Activated CD8-positive, alpha-beta T cell treated with anti-CD3 and anti-CD28 coated beads for 36 hours (primary cell): ENCODE measurements at regions not wholly inside any gene's neighbourhood (a gene's known extent, or its start where the extent isn't known, plus 50 kb on each side); places are given as distances from the start of the nearest gene placed in this dataset.
"Not testable (repeated sequence)": the region's sequence is repeated elsewhere in the genome, so short reads cannot be mapped to it uniquely, and the experiment has no call there.

Experiments
- ATAC-seq: fragments of 200-7000 bp; cut with Tn5 transposase; one replicate; pipeline ENCODE4 v1.10.0; 2021; ENCODE audit warnings: mild to moderate bottlenecking, moderate library complexity
- CTCF ChIA-PET: fragments of 350-600 bp; sonication (Branson Sonifier 250); formaldehyde crosslinking; loops from one replicate; lab custom pipeline; 2021; ENCODE audit warnings: antibody characterized with exemption; lab: Charles Lee
- POLR2A ChIA-PET: fragments of 350-600 bp; sonication (Branson Sonifier 250); formaldehyde crosslinking; loops from one replicate; lab custom pipeline; 2021; ENCODE audit warnings: antibody characterized with exemption; lab: Charles Lee
- DNase-seq: peaks from one replicate; pipeline ENCODE4 v3.0.0-alpha.2; 2020
- H3K27ac Mint-ChIP-seq: one replicate; pipeline ENCODE4 v1.8.0; 2021; ENCODE audit warnings: mild to moderate bottlenecking, mixed read lengths
- H3K27me3 Mint-ChIP-seq: one replicate; pipeline ENCODE4 v1.8.0; 2021; ENCODE audit warnings: mixed read lengths
- H3K36me3 Mint-ChIP-seq: one replicate; pipeline ENCODE4 v1.8.0; 2021; ENCODE audit warnings: low read depth, mixed read lengths
- H3K4me1 Mint-ChIP-seq: one replicate; pipeline ENCODE4 v1.8.0; 2021; ENCODE audit warnings: low read depth, mixed read lengths
- H3K4me3 Mint-ChIP-seq: one replicate; pipeline ENCODE4 v1.8.0; 2021; ENCODE audit warnings: mild to moderate bottlenecking, moderate library complexity, mixed read lengths
- H3K9me3 Mint-ChIP-seq: one replicate; pipeline ENCODE4 v1.8.0; 2021; ENCODE audit warnings: mixed read lengths
- CTCF ChIP-seq: fragments of 200-600 bp; IDR thresholded peaks from one replicate; pipeline ENCODE4 v1.8.0; 2022; ENCODE audit warnings: antibody characterized with exemption, mild to moderate bottlenecking
- intact Hi-C: fragments of 100-400 bp; cut with micrococcal nuclease; formaldehyde crosslinking; loops from one replicate; pipeline ENCODE4 v1.10.0; 2022

- ChIA-PET CTCF (no interaction called here), POLR2A (no interaction called here)
- DNase-seq: no peak
- no peak for ATAC-seq
- Mint-ChIP-seq H3K27ac (no peak overlapping the region), H3K27me3 (peaks cover 21% of the 10 kb centered on the region), H3K9me3 (no peaks in the 10 kb centered on the region), H3K4me1 (no peaks in the 10 kb centered on the region), H3K36me3 (no peaks in the 10 kb centered on the region), H3K4me3 (no peak overlapping the region)
- no peak for TF ChIP-seq CTCF
- intact Hi-C loops: no loop called here
These were observed 235.5 kb downstream of the ZNF92 start for GRCh38 chr7:65609131-65609530.

- H3K4me3 Mint-ChIP-seq, H3K27ac Mint-ChIP-seq, DNase-seq, intact Hi-C loops, H3K36me3 Mint-ChIP-seq, H3K4me1 Mint-ChIP-seq, CTCF ChIA-PET, H3K9me3 Mint-ChIP-seq, POLR2A ChIA-PET, ATAC-seq: not testable (repeated sequence)
- H3K27me3 Mint-ChIP-seq: peaks cover 25% of the 10 kb centered on the region
These were observed 240.1 kb downstream of the ZNF92 start for GRCh38 chr7:65613644-65614289.

GRCh38 chr7:65616111-65616510, 242.5 kb downstream of the ZNF92 start:
- CTCF ChIA-PET, H3K4me1 Mint-ChIP-seq, DNase-seq, intact Hi-C loops, POLR2A ChIA-PET, H3K9me3 Mint-ChIP-seq, ATAC-seq, H3K27ac Mint-ChIP-seq, H3K36me3 Mint-ChIP-seq, H3K4me3 Mint-ChIP-seq: not testable (repeated sequence)
- peaks cover 22% of the 10 kb centered on the region for H3K27me3 Mint-ChIP-seq

- POLR2A ChIA-PET, H3K36me3 Mint-ChIP-seq, H3K27ac Mint-ChIP-seq, DNase-seq, CTCF ChIA-PET, ATAC-seq, H3K4me1 Mint-ChIP-seq, H3K4me3 Mint-ChIP-seq, H3K9me3 Mint-ChIP-seq, intact Hi-C loops: not testable (repeated sequence)
- H3K27me3 Mint-ChIP-seq: peaks cover 25% of the 10 kb centered on the region
These were observed 246.6 kb downstream of the ZNF92 start for GRCh38 chr7:65620216-65620615.

- POLR2A ChIA-PET: interaction anchor here (0.6 kb wide), 1 partner anchor 1563 kb away, joined by 3 read pairs; no protein-coding TSS in a partner anchor
- peak; percentile 48 for TF ChIP-seq CTCF
- H3K27ac Mint-ChIP-seq, H3K4me3 Mint-ChIP-seq, ATAC-seq, H3K9me3 Mint-ChIP-seq, intact Hi-C loops, H3K36me3 Mint-ChIP-seq, CTCF ChIA-PET, H3K4me1 Mint-ChIP-seq: not testable (repeated sequence)
- peaks cover 24% of the 10 kb centered on the region for H3K27me3 Mint-ChIP-seq
- DNase-seq: peak; percentile 66
These were observed 248.0 kb downstream of the ZNF92 start for GRCh38 chr7:65621580-65622201.

- H3K9me3 Mint-ChIP-seq, ATAC-seq, POLR2A ChIA-PET, CTCF ChIA-PET, H3K36me3 Mint-ChIP-seq, H3K27ac Mint-ChIP-seq, H3K4me3 Mint-ChIP-seq, H3K4me1 Mint-ChIP-seq, DNase-seq, intact Hi-C loops, H3K27me3 Mint-ChIP-seq: not testable (repeated sequence)
These were observed 241.6 kb upstream of the VKORC1L1 start for GRCh38 chr7:65631236-65631635.

- intact Hi-C loops, H3K27me3 Mint-ChIP-seq, H3K4me1 Mint-ChIP-seq, ATAC-seq, H3K36me3 Mint-ChIP-seq, H3K4me3 Mint-ChIP-seq, H3K27ac Mint-ChIP-seq, CTCF ChIA-PET, H3K9me3 Mint-ChIP-seq, DNase-seq, POLR2A ChIA-PET: not testable (repeated sequence)
These were observed 239.1 kb upstream of the VKORC1L1 start for GRCh38 chr7:65633587-65634404.

GRCh38 chr7:65638918-65639317, 234.0 kb upstream of the VKORC1L1 start:
- H3K9me3 Mint-ChIP-seq, DNase-seq, H3K36me3 Mint-ChIP-seq, H3K4me1 Mint-ChIP-seq, intact Hi-C loops, H3K4me3 Mint-ChIP-seq, ATAC-seq, H3K27me3 Mint-ChIP-seq, CTCF ChIA-PET, H3K27ac Mint-ChIP-seq, POLR2A ChIA-PET: not testable (repeated sequence)

GRCh38 chr7:65639717-65640116, 233.2 kb upstream of the VKORC1L1 start:
- H3K4me3 Mint-ChIP-seq, H3K27me3 Mint-ChIP-seq, H3K4me1 Mint-ChIP-seq, POLR2A ChIA-PET, H3K27ac Mint-ChIP-seq, H3K9me3 Mint-ChIP-seq, intact Hi-C loops, ATAC-seq, H3K36me3 Mint-ChIP-seq, DNase-seq, CTCF ChIA-PET: not testable (repeated sequence)

- H3K9me3 Mint-ChIP-seq, H3K36me3 Mint-ChIP-seq, H3K4me3 Mint-ChIP-seq, POLR2A ChIA-PET, DNase-seq, H3K27ac Mint-ChIP-seq, intact Hi-C loops, ATAC-seq, H3K27me3 Mint-ChIP-seq, CTCF ChIA-PET, H3K4me1 Mint-ChIP-seq: not testable (repeated sequence)
These were observed 229.4 kb upstream of the VKORC1L1 start for GRCh38 chr7:65643498-65643897.
